Endometrial microvascular endothelial cells (primary cell): ENCODE measurements at regions not wholly inside any gene's neighbourhood (a gene's known extent, or its start where the extent isn't known, plus 50 kb on each side); places are given as distances from the start of the nearest gene placed in this dataset.

Experiments
- in situ Hi-C: cut with HindIII; loops from 2 replicates; pipeline ENCODE4 v1.10.0; 2017; ENCODE audit warnings: low sequenced_read_pairs, low pct_unique_long_range_greater_than_20kb; ENCODE audit errors: inconsistent ontology term

GRCh38 chr17:71881041-71881440, 239.8 kb upstream of the SOX9 start:
- in situ Hi-C loops = no loop called here

DNA sequence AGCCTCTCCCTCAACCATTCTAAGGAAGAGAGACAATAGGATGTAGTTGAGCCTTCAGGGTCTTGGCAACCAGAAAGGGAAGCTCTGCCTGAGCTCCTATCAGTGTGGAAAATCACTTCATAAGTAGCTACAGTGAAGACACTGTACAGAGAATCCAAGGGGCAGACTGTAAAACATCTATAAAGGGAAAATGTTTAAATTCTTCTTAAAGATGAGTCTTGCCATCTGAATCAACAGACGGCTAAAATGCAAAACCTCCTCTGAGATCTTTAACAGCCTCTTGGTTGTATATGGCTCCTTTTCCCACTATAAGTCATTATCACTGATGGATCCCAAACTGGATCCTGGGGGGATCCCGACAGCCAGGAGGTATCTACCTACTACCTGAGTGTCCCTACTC, 239.2 kb upstream of the SOX9 start:
- in situ Hi-C loops = no loop called here

DNA sequence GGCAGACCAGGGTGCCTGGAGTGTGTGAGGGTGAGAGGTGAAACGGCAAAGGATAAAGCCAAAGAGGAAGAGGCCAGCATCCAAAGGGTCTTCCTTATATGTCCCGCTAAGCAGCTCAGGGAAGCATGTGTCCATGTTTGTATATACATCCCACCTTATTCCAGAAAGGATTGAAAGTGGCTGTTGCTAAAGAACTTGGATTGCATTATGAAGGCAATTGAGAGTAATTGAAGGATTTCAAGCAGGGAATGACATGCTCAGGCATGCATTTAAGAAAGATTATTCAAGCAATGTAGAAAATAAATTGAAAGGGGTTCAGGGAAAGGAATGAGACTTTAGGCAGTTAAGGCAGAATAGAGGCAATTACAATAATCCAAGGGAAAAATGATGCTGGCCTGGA, 237.6 kb upstream of the SOX9 start:
- in situ Hi-C loops = no loop called here

DNA sequence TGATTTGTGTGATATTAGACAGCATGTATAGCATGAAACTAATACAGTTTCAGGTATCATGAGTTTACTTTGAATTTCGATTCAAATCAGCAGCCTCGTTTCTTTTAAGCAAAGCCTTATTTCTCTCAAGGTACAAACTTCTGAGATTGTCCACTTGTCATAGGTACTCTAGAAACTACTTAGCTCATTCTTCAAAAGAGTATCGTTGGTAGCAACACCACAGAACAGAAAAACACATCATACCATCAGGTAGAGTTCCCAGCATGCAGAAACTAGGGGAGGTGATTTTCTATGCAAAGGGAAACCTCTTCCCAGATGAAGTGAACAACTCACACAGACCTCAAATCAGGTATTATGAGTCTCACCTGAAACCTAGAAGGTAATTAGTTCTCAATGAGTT, 237.0 kb upstream of the SOX9 start:
- in situ Hi-C loops = no loop called here

GRCh38 chr17:71885662-71886061, 235.2 kb upstream of the SOX9 start:
- in situ Hi-C loops = no loop called here

GRCh38 chr17:71899317-71899716, 221.5 kb upstream of the SOX9 start:
- in situ Hi-C loops = no loop called here

- in situ Hi-C loops = no loop called here
Measured at GRCh38 chr17:71900621-71901229, 220.1 kb upstream of the SOX9 start.

- in situ Hi-C loops = no loop called here
Measured at GRCh38 chr17:71902894-71903506, 217.8 kb upstream of the SOX9 start.

DNA sequence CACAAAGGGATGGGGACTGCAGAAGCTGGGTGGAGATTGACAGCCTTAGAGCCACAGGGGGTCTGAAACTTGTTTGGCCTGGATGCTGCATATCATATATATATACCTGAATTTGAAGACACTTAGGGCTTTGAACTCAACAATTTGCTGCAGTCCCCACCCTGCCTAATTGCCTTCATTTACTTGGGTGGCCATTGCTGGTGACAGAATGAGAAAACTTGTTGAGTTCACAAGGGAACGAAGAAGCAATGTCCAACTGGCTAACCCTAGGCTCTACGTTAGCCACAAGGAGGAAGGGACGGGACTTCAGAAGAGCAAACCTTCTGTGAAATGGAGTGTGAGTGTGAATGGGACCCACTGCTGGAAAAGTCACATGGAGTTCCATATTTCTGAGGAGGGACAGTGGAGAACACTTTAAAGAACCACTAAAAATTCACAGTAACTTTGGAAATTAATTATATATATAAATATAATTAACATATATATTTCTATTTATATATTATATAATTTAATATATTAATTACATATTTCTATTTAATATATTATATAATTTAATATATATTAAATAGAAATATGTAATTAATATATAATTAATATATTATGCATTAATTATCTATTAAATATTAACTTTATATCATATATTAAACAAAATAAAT, 215.3 kb upstream of the SOX9 start:
- in situ Hi-C loops = no loop called here

DNA sequence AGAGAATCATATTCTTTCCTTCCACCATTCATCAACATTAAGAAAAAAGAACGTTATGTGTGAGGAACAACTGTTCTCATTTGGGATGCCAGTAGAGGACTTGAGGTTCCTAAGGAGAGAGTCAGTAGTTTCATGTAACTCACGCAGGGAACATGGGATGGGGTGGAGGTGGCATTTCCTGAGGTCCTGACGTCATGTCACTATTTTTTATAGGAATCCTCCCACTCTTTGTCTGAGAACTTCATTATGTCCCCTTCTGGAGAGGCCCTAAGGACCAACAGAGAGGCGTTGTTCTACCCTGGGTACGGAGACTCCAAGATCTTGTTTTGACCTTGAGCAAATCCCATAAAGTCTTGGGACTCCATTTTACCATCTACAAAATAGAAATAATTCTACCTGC, 211.7 kb upstream of the SOX9 start:
- in situ Hi-C loops = no loop called here

- in situ Hi-C loops = no loop called here
Measured at GRCh38 chr17:71910002-71910401, 210.8 kb upstream of the SOX9 start.

- in situ Hi-C loops = no loop called here
Measured at GRCh38 chr17:71914042-71914441, 206.8 kb upstream of the SOX9 start.

DNA sequence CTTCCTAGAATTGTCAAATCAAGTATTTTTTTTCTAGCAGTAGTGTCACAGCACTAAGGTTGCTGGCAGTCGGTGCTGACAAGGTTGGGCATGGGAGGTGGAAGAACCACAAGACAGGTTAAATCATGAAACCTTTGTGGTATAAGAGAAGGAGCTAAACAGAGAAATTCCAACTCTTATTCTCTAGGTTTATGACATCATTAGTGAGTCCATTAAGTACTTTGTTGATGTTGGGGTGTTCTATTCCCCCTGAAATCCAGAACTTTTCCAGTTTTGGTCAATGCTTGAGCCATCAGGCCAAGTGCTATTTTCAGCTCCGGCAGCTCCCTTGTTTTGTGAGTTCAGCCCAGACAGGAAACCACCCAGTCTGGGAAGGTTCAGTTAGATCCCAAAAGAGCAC, 206.0 kb upstream of the SOX9 start:
- in situ Hi-C loops = no loop called here

GRCh38 chr17:71917715-71918114, 203.1 kb upstream of the SOX9 start:
- in situ Hi-C loops = no loop called here

DNA sequence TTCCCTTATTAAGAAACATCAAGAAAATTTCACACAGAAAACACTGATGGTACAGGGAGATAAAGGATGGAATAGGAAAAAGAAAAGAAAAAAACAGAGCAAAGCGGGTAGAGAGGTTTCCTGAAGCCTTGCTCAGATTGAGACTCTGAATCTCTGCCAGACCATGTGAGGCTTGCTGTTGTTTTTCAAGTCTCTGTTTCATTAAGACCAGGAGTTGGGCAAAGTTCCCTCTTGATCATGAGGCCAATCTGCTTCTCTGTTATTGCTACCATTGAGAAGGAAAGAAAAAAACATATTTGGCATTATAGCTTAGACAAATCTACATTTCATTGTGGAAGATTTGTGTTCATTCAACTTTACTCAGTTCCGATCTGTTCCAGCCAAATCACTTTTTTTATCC, 201.6 kb upstream of the SOX9 start:
- in situ Hi-C loops = no loop called here

- in situ Hi-C loops = no loop called here
Measured at GRCh38 chr17:71919896-71920295, 200.9 kb upstream of the SOX9 start.

- in situ Hi-C loops = no loop called here
Measured at GRCh38 chr17:71921796-71922195, 199.0 kb upstream of the SOX9 start.

DNA sequence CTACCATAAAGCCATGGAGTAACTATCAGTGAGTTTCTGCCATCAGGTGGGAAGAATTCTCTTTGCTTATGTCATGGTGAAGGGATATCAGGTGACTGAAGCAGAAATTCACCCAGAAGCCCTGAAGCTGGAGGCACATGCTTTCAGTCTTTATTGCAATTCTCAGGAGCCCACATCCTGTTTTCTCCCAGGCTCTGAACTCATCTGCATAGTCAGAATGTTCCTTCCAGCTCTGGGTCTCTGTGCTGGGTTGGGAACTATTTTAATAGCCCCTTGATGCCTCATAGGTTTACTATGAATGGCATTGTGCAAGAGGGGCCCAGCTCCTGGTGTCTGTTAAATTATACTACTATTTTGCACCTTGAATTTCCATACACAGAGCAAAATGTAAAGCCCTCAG, 198.4 kb upstream of the SOX9 start:
- in situ Hi-C loops = no loop called here

GRCh38 chr17:71926746-71927398, 193.9 kb upstream of the SOX9 start:
- in situ Hi-C loops = no loop called here

DNA sequence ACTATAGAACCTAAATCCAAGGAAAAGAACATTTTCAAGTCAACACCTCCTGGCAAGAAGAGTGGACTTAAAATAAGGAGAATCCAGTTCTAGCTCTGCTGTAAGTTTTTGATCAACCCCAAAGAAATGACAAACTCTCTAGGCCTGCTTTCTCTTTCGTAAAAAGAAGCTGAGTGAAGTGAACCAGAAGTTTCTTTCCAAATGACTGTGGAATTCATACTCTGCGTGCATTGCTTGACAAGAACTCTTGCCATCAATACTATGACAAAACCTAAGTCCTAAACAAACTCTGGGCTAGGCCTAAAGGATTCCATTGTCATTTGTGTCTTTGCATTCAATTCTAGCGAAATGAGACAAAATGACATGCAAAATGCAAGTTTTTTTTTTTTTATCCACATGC, 187.5 kb upstream of the SOX9 start:
- in situ Hi-C loops = no loop called here
